GM13976 (cell line): ENCODE measurements at regions not wholly inside any gene's neighbourhood (a gene's known extent, or its start where the extent isn't known, plus 50 kb on each side); places are given as distances from the start of the nearest gene placed in this dataset.

Experiments used
- DNase-seq: peaks from one replicate; pipeline ENCODE4 v3.0.0; 2012; ENCODE audit warnings: low spot score
- in situ Hi-C: fragments of 300-500 bp; cut with MboI; formaldehyde crosslinking; loops from one replicate; pipeline ENCODE4 v1.12.0; 2022; ENCODE audit warnings: low sequenced_read_pairs, mixed read lengths, inconsistent platforms; ENCODE audit not compliant: unreplicated experiment
- TF ChIP-seq, protein P1 (sequence below): IDR thresholded peaks from 2 replicates; pipeline ENCODE4 v1.5.1; 2012; ENCODE audit warnings: borderline replicate concordance, mild to moderate bottlenecking; ENCODE audit not compliant: insufficient read depth; ENCODE audit errors: extremely low read depth, missing control alignments, control extremely low read depth

DNA sequence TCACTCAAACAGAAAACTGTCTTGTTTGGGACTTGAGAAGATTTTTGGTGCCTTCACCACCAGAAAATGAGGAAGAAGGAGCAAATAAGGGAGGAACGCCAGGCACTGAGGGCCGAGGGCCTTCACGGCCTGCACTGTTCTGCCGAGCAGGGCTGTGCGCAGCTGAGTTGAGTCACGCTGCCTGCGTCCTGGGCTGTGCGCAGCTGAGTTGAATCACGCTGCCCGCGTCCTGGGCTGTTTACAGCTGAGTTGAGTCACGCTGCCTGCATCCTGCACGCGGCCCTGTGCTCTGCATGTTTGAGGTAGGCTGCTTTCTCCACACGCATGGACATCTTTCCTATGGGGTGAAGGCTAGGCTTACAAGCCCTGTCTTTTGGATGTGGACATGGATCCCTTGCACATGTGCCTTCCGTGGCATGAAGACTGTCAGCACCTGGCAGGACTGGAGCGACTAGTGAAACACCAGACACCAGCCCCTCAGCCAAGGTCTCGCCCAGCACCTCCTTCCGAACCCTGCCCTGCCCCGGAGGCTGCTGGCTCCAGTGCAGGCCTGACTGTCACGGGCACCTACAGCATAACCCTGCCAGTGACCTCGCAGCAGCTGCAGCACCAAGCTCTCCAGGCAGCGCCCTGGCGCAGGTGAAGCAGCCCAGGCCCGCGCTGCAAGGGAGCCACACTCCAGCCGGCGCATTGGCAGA is 96.7 kb downstream of the HTR5A start:
- DNase-seq, result no peak
- in situ Hi-C loops, result no loop called here
- TF ChIP-seq, protein P1, sequence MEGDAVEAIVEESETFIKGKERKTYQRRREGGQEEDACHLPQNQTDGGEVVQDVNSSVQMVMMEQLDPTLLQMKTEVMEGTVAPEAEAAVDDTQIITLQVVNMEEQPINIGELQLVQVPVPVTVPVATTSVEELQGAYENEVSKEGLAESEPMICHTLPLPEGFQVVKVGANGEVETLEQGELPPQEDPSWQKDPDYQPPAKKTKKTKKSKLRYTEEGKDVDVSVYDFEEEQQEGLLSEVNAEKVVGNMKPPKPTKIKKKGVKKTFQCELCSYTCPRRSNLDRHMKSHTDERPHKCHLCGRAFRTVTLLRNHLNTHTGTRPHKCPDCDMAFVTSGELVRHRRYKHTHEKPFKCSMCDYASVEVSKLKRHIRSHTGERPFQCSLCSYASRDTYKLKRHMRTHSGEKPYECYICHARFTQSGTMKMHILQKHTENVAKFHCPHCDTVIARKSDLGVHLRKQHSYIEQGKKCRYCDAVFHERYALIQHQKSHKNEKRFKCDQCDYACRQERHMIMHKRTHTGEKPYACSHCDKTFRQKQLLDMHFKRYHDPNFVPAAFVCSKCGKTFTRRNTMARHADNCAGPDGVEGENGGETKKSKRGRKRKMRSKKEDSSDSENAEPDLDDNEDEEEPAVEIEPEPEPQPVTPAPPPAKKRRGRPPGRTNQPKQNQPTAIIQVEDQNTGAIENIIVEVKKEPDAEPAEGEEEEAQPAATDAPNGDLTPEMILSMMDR, result no peak

DNA sequence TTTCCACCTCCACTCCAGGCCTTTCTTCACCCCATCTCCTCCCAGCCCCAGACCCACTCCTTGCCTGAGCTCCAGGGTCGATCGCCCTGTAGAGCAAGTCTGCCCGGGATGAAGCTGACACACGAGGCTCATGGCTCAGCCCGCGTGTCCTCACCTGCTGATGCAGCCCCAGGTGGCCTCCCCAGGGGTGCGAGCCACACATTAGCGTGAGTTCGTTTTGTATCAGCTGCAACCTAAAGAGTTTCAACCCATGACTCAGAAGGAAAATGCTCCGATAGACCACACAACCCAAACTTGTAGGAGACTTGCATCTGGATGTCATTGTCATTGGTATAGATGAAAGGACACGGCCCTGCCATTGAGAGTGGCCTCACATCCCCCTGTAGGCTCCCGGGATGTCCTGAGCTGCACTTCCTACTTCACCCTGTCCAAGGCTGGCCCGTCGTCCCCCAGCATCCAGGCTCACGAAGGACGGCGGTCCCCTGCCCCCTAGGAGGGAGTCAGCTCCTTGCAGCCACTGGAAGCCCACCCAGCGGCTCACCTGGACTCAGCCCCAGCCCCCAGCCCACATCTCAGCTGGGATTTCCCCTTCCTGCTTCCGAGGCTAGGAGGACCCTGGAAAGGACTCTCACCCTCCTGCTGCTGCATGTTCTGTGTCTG is 97.7 kb downstream of the HTR5A start:
- no peak for DNase-seq
- TF ChIP-seq, protein P1, result no peak
- in situ Hi-C loops, result no loop called here

DNA sequence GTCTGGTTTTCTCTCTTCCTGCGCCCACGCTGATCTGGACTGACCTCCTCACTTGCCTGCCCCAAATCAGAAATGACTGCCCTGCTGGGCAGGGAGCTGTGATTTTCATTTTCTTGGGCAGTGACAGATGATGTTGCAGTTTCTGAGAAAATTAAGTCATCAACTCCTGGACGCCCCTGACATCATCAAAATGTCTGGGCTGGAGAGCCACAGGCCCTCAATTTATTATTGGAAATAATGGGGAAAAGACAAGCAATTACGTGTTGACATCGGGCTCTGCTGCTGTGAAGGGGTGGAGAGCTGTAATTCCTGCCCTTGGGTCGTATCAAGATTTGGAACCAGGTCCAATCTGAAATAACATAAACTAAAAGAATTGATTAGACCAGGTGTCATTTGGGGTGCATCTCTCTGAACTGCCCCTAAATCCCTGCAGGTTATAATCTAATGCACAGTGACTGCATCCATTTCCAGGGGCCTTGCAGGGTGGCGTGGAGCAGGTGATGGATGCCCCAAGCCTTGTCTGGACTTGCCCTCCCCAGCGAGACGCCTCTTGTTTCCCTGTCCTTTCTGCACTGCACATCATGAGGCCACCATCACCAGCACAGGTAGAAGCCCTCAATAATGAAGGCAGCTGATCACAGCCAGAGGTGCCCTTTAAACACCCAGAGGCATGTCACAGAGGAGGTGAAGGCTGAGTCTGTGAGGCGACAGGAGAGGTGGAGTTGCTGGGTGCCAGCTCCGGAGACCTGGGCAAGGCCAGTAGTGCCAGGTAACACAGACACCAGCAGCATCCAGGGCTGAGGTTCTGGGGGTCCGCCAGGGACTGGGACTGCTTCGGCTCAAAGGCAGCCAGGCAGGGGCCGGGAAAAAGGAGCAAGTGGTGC is 98.7 kb downstream of the HTR5A start:
- no peak for DNase-seq
- in situ Hi-C loops, result no loop called here
- TF ChIP-seq, protein P1, result no peak

DNA sequence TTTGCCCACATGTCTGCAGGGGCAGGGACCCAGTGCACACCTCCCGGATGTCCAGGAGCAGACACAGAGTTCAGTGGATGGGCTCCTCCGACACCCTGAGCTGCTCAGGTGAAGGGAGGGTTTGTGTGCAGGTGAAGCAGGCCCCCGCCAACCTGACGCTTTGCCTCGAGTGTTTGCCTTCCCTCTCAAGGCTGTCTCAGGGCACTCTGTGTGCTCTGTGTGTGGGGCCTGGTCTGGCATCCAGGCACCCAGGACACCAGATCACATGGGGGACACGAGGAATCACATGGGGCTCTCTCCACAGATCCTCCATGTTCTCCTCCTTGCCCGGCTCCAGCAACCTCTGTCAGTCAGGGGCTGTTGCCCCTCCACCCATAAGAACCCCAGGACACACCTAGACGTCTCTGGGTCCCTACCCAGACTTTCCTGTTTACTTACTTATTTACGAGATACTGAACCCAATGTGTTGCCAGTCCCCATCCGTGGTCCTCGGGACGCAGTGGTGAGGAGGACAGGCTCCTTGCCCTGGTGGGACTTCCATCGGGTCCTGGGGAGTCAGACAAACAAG is 99.5 kb downstream of the HTR5A start:
- no peak for DNase-seq
- TF ChIP-seq, protein P1, result no peak
- in situ Hi-C loops, result no loop called here

DNA sequence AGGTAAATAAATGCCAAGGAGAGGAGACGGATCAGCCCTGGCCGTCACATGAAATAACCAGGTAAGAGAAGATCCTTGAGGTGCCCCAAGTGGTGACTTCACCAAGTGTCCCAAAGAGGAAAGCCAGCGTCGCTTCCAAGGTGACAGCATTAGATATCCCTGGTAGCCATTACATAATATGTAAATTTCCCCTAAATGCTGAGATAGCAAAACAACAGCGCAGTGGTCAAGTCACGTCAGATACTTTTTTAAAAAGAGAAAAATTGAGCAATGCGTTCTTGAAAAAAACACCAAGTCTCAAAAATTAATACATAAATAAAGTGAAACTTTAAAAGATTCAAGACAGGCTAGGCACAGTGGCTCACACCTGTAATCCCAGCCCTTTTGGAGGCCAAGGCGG is 100.2 kb downstream of the HTR5A start:
- in situ Hi-C loops, result no loop called here
- TF ChIP-seq, protein P1, result no peak
- no peak for DNase-seq

DNA sequence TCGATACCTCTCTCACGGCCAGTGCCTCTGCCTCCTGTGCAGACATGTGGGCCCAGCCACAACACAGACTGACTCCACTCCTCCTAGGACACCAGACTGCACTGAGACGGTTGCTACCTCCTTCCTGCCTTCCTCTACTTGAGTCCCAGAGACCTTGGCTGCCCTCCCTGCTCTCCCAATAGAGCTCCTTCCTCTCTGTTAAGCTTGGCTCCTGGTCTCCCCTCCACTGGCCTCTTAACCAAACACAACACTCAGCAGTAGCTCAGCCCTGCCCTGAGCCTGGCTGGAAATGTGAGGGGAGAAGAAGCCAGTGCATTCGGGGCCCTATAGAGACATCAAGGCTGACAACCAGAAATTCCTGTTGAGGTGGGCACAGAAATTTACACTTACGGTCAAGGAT is 102.0 kb downstream of the HTR5A start:
- in situ Hi-C loops, result no loop called here
- TF ChIP-seq, protein P1, result no peak

More for the DNA sequence above, 102.0 kb downstream of the HTR5A start:
- no peak for DNase-seq
